Tibial artery (tissue), 4 donors: ENCODE measurements at regions not wholly inside any gene's neighbourhood (a gene's known extent, or its start where the extent isn't known, plus 50 kb on each side); places are given as distances from the start of the nearest gene placed in this dataset.
"Not testable (repeated sequence)": the region's sequence is repeated elsewhere in the genome, so short reads cannot be mapped to it uniquely, and the experiment has no call there.

Experiments used
- DNase-seq, 2 donors: peaks; one replicate each; pipeline ENCODE4 v3.0.0-alpha.2; 2019
- H3K27ac ChIP-seq, 2 donors: fragments of 200-600 bp; sonication (generic) in 1 of 2; 1 replicate in 1 of 2; 2 replicates in 1 of 2; pipeline ENCODE4 v1.5.1; 2018 to 2019; ENCODE audit warnings: mild to moderate bottlenecking in 1 of 2
- H3K27me3 ChIP-seq, 2 donors: fragments of 200-600 bp; sonication (generic) in 1 of 2; one replicate each; pipeline versions ENCODE4 v1.5.1 to v1.6.0; 2016 to 2019
- H3K36me3 ChIP-seq, 3 donors: fragments of 200-600 bp; sonication (generic) in 2 of 3; one replicate each; pipeline ENCODE4 v1.5.1; 2016 to 2019; ENCODE audit warnings: mild to moderate bottlenecking in 2 of 3
- H3K4me1 ChIP-seq, 4 donors: fragments of 200-600 bp; sonication (generic) in 2 of 4; 1 replicate in 3 of 4; 2 replicates in 1 of 4; pipeline ENCODE4 v1.5.1; 2016 to 2019
- H3K4me3 ChIP-seq, 2 donors: fragments of 200-600 bp; sonication (generic) in 1 of 2; 1 replicate in 1 of 2; 2 replicates in 1 of 2; pipeline ENCODE4 v1.5.1; 2018 to 2019; ENCODE audit warnings: mild to moderate bottlenecking in 2 of 2
- H3K9me3 ChIP-seq, 3 donors: fragments of 200-600 bp; sonication (generic) in 1 of 3; one replicate each; pipeline ENCODE4 v1.5.1; 2016 to 2019
- CTCF ChIP-seq, 2 experiments: fragments of 200-600 bp in 1 of 2; fragments of 450-650 bp in 1 of 2; IDR thresholded peaks; one replicate each; pipeline ENCODE4 v1.5.1; 2017 to 2019; ENCODE audit warnings: antibody characterized with exemption in 2 of 2, mild to moderate bottlenecking in 1 of 2, moderate library complexity in 1 of 2
- intact Hi-C: fragments of 100-400 bp; cut with DNase I; formaldehyde crosslinking; loops from one replicate; pipeline ENCODE4 v1.15.0; 2023; ENCODE audit warnings: low total_unique reads

- H3K27me3 ChIP-seq, result no peaks in the 10 kb centered on the region
- H3K4me3 ChIP-seq, result no peak overlapping the region
- H3K9me3 ChIP-seq, result no peaks in the 10 kb centered on the region
- H3K4me1 ChIP-seq, result no peaks in the 10 kb centered on the region
- no peaks in the 10 kb centered on the region for H3K36me3 ChIP-seq
- no peak for DNase-seq
- TF ChIP-seq CTCF (IDR thresholded peaks at IDR 0.05), result no peak
- intact Hi-C loops, result no loop called here
- H3K27ac ChIP-seq, result no peak overlapping the region
Observed at GRCh38 chr20:30630761-30631160, 626.7 kb upstream of the DEFB115 start.

GRCh38 chr20:30631261-30631789 lies 626.1 kb upstream of the DEFB115 start:
- intact Hi-C loops, DNase-seq: not testable (repeated sequence)

DNA sequence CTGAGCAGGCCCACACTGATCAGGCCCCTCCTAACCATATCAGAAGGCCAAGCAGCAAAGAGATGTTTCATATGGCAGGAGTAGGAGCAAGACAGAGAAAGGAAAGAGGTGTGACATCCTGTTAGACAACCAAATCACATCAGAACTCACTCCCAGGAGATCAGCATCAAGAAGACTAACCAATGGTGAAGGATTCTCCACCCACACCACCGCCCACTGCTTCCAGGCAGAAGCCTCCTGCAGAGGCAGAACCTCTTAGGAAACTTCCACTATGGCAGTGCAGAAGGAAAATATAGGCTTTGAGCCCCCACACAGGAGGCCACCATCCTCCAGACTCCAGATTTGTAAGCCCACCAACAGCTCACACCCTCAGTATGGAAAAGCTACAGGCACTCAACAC lies 624.7 kb upstream of the DEFB115 start:
- H3K9me3 ChIP-seq, H3K4me3 ChIP-seq, H3K36me3 ChIP-seq, DNase-seq, H3K27ac ChIP-seq, H3K4me1 ChIP-seq, intact Hi-C loops, H3K27me3 ChIP-seq: not testable (repeated sequence)

More at GRCh38 chr20:30631261-30631789, 626.1 kb upstream of the DEFB115 start:
- H3K4me3 ChIP-seq, H3K27ac ChIP-seq, H3K4me1 ChIP-seq, H3K27me3 ChIP-seq, H3K9me3 ChIP-seq, H3K36me3 ChIP-seq: not testable (repeated sequence)

GRCh38 chr20:30641522-30641921 lies 615.9 kb upstream of the DEFB115 start:
- not testable (repeated sequence) for H3K4me1 ChIP-seq

DNA sequence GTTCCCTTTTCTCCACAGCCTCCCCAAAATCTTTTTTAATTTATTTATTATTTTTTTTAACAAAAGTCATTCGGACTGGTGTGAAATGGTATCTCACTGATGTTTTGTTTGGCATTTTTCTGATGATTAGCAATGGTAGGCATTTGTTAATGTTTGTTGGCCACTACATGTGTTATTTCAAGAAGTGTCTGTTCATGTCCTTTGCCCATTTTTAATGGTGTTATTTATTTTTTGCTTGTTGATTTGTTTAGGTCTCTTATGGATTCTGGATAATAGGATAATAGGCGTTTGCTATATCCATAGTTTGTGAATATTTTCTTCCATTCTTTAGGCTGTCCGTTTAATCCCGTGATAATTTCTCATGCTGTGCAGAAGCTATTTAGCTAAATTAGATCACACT lies 596.5 kb upstream of the DEFB115 start:
- H3K9me3 ChIP-seq, intact Hi-C loops, H3K27me3 ChIP-seq, H3K36me3 ChIP-seq, H3K4me3 ChIP-seq, H3K27ac ChIP-seq, DNase-seq, H3K4me1 ChIP-seq: not testable (repeated sequence)

More at GRCh38 chr20:30641522-30641921, 615.9 kb upstream of the DEFB115 start:
- H3K27me3 ChIP-seq, H3K4me3 ChIP-seq, H3K27ac ChIP-seq, H3K9me3 ChIP-seq, DNase-seq, intact Hi-C loops, H3K36me3 ChIP-seq: not testable (repeated sequence)

GRCh38 chr20:30668418-30668817 lies 589.0 kb upstream of the DEFB115 start:
- H3K4me1 ChIP-seq, H3K36me3 ChIP-seq, intact Hi-C loops, H3K27me3 ChIP-seq, DNase-seq, H3K27ac ChIP-seq, H3K9me3 ChIP-seq, H3K4me3 ChIP-seq: not testable (repeated sequence)

GRCh38 chr20:30669330-30670029 lies 588.0 kb upstream of the DEFB115 start:
- H3K36me3 ChIP-seq, H3K9me3 ChIP-seq, H3K27ac ChIP-seq, intact Hi-C loops, H3K4me1 ChIP-seq, DNase-seq, H3K4me3 ChIP-seq, H3K27me3 ChIP-seq: not testable (repeated sequence)

GRCh38 chr20:30671120-30671519 lies 586.3 kb upstream of the DEFB115 start:
- H3K4me1 ChIP-seq, H3K36me3 ChIP-seq, DNase-seq, H3K27me3 ChIP-seq, intact Hi-C loops, H3K27ac ChIP-seq, H3K4me3 ChIP-seq, H3K9me3 ChIP-seq: not testable (repeated sequence)

DNA sequence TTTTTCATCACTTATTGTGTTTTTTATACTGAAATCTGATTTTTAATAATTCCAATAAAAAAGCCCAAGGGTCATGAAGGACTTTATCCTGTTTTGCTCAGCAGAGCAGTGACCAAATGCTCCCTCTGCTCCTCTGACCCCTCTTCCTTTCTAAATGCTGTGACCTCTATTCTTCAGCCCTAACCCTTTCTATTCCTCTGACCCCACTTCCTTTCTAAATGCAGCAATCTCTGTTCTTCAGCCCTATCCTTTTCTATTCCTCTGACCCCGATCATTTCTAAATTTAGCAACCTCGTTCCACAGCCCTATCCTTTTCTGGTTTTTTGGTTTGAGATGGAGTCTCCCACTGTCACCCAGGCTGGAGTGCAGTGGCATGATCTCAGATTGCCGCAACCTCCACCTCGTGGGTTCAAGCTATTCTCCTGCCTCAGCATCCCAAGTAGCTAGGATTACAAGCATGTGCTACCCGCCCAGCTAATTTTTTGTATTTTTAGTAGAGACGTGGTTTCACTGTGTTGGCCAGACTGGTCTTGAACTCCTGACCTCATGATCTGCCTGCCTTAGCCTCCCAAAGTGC lies 581.4 kb upstream of the DEFB115 start:
- H3K27ac ChIP-seq, H3K27me3 ChIP-seq, H3K36me3 ChIP-seq, H3K9me3 ChIP-seq, H3K4me3 ChIP-seq, DNase-seq, intact Hi-C loops, H3K4me1 ChIP-seq: not testable (repeated sequence)

- H3K36me3 ChIP-seq, H3K4me1 ChIP-seq, DNase-seq, H3K27ac ChIP-seq, intact Hi-C loops, H3K4me3 ChIP-seq, H3K9me3 ChIP-seq, H3K27me3 ChIP-seq: not testable (repeated sequence)
Observed at GRCh38 chr20:30682236-30682635, 575.2 kb upstream of the DEFB115 start.

GRCh38 chr20:30712861-30713260 lies 544.6 kb upstream of the DEFB115 start:
- intact Hi-C loops, DNase-seq, H3K36me3 ChIP-seq: not testable (repeated sequence)

DNA sequence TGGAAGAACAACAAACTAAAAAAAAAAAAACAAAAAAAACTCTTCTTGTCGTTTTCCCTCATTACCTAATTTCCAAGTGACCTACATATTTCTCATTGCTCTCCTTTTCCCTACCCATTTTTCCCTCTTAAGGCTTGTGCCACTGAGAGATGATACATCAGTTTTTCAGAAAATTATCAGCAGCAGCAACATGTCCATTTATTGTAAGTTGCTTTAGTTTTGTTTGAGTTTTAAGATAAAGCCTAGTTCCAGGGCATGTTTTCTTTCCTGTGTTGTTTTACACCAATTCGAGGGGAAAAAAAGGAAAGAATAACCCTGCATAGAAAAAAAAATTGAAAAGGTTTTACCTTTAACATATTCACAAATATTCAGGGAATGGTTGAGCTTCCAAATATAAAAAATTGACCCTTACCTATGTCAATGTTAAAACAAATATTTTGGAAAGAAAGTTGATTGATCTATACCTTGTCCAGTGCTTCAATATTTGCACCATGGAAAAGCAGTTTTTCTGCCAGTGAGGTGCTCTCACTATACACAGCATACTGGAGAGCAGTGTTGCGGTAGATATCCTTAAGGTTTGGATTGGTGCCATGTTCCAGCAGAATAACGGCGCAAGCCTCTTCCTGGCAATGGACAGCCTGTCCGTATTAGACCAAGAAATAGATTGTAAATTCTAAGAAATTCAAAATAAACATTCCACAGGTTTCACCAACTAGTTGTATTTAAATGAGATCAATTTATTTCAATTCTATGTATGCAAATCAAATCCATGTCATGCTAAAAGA lies 537.9 kb upstream of the DEFB115 start:
- H3K4me3 ChIP-seq, H3K4me1 ChIP-seq, intact Hi-C loops, DNase-seq, H3K36me3 ChIP-seq, H3K27ac ChIP-seq, H3K9me3 ChIP-seq: not testable (repeated sequence)
- peaks cover 0 to 11% of the 10 kb centered on the region in 2 donors for H3K27me3 ChIP-seq

More at GRCh38 chr20:30712861-30713260, 544.6 kb upstream of the DEFB115 start:
- H3K27me3 ChIP-seq, H3K4me1 ChIP-seq, H3K9me3 ChIP-seq, H3K27ac ChIP-seq, H3K4me3 ChIP-seq: not testable (repeated sequence)

- Histone ChIP-seq H3K27me3 (peaks cover 0 to 20% of the 10 kb centered on the region in 2 donors), H3K4me3 (peak overlapping the region in 1 of 2 donors; percentile 38)
- H3K9me3 ChIP-seq, intact Hi-C loops, H3K36me3 ChIP-seq, DNase-seq, H3K27ac ChIP-seq, H3K4me1 ChIP-seq: not testable (repeated sequence)
Observed at GRCh38 chr20:30723511-30723910, 534.0 kb upstream of the DEFB115 start.
